Loucy (cell line): ENCODE measurements at regions not wholly inside any gene's neighbourhood (a gene's known extent, or its start where the extent isn't known, plus 50 kb on each side); places are given as distances from the start of the nearest gene placed in this dataset.

ENCODE experiments used
- H2AFZ ChIP-seq: fragments of 200-600 bp; sonication (generic); 2 replicates; pipeline ENCODE4 v1.6.0; 2016; ENCODE audit warnings: antibody characterized with exemption, mild to moderate bottlenecking, low read length, moderate library complexity
- H3F3A ChIP-seq: fragments of 200-600 bp; 2 replicates; pipeline ENCODE4 v1.6.0; 2016; ENCODE audit warnings: antibody characterized with exemption, low read depth, mild to moderate bottlenecking
- H3K27me3 ChIP-seq: fragments of 200-600 bp; sonication (generic); 2 replicates; pipeline ENCODE4 v1.6.1; 2014; ENCODE audit warnings: low read length, mild to moderate bottlenecking; ENCODE audit not compliant: insufficient read depth, poor library complexity, severe bottlenecking
- H3K36me3 ChIP-seq: fragments of 200-600 bp; sonication (generic); 2 replicates; pipeline ENCODE4 v1.6.1; 2016; ENCODE audit warnings: low read length; ENCODE audit not compliant: insufficient read depth
- H3K4me1 ChIP-seq: fragments of 200-600 bp; sonication (generic); 2 replicates; pipeline ENCODE4 v1.5.1; 2014; ENCODE audit warnings: low read length, mild to moderate bottlenecking; ENCODE audit not compliant: insufficient read depth, poor library complexity, severe bottlenecking
- H3K4me2 ChIP-seq: fragments of 200-600 bp; sonication (generic); 2 replicates; pipeline ENCODE4 v1.6.0; 2014; ENCODE audit warnings: antibody characterized with exemption, low read length, low read depth, mild to moderate bottlenecking; ENCODE audit not compliant: poor library complexity, severe bottlenecking
- H3K4me3 ChIP-seq: fragments of 200-600 bp; sonication (generic); 2 replicates; pipeline ENCODE4 v1.5.1; 2014; ENCODE audit warnings: low read length, mild to moderate bottlenecking, mixed read lengths; ENCODE audit not compliant: poor library complexity, severe bottlenecking
- H3K79me2 ChIP-seq: fragments of 200-600 bp; sonication (generic); 2 replicates; pipeline ENCODE4 v1.6.1; 2014; ENCODE audit warnings: low read length; ENCODE audit not compliant: insufficient read depth
- H3K9ac ChIP-seq: fragments of 200-600 bp; sonication (generic); 2 replicates; pipeline ENCODE4 v1.6.0; 2014; ENCODE audit warnings: mild to moderate bottlenecking, low read depth, low read length, moderate library complexity; ENCODE audit not compliant: poor library complexity, severe bottlenecking
- H3K9me2 ChIP-seq: fragments of 200-600 bp; sonication (generic); replicated peaks from 2 replicates; pipeline ENCODE4 v1.6.1; 2016; ENCODE audit warnings: low read depth, low read length, mixed read lengths
- H3K9me3 ChIP-seq: fragments of 200-600 bp; sonication (generic); 2 replicates; pipeline ENCODE4 v1.6.1; 2014; ENCODE audit warnings: mild to moderate bottlenecking, antibody characterized with exemption, low read length, low read depth; ENCODE audit not compliant: insufficient read depth
- H4K20me1 ChIP-seq: fragments of 200-600 bp; sonication (generic); 2 replicates; pipeline ENCODE4 v1.6.0; 2014; ENCODE audit warnings: antibody characterized with exemption, low read length, mild to moderate bottlenecking; ENCODE audit not compliant: insufficient read depth, poor library complexity, severe bottlenecking
- EZH2phosphoT487 ChIP-seq: fragments of 200-600 bp; IDR thresholded peaks from 2 replicates; pipeline ENCODE4 v1.6.1; 2018; ENCODE audit warnings: antibody characterized with exemption, mild to moderate bottlenecking, moderate library complexity, borderline replicate concordance
- TF ChIP-seq, protein P1 (sequence below): fragments of 200-600 bp; sonication (generic); conservative IDR thresholded peaks from 2 replicates; pipeline ENCODE4 v1.5.1; 2014; ENCODE audit warnings: mild to moderate bottlenecking, antibody characterized with exemption, low read length

DNA sequence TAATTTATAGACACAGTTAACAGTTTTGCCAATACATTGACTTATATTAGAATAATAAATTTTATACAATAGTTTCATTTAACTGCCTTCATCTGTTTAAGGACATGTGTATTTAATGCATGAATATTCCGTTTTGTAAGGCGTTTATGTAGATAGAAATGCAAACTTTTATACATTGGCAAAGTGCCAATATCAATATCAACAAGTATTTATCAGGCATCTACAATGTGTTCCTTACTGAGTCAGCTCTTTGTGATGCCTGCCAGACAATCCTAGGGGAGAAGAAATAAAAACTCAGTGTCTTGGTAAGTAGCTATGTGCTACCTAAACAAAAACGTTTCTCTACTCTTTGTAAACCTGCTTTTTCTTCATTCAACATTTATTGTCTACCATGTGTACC lies 1142.2 kb downstream of the C4orf33 start:
- no peaks in the 10 kb centered on the region for H3K9me3 ChIP-seq
- no peaks in the 10 kb centered on the region for H3K36me3 ChIP-seq
- H3K4me1 ChIP-seq = no peaks in the 10 kb centered on the region
- TF ChIP-seq EZH2phosphoT487 = no peak
- TF ChIP-seq, protein P1, sequence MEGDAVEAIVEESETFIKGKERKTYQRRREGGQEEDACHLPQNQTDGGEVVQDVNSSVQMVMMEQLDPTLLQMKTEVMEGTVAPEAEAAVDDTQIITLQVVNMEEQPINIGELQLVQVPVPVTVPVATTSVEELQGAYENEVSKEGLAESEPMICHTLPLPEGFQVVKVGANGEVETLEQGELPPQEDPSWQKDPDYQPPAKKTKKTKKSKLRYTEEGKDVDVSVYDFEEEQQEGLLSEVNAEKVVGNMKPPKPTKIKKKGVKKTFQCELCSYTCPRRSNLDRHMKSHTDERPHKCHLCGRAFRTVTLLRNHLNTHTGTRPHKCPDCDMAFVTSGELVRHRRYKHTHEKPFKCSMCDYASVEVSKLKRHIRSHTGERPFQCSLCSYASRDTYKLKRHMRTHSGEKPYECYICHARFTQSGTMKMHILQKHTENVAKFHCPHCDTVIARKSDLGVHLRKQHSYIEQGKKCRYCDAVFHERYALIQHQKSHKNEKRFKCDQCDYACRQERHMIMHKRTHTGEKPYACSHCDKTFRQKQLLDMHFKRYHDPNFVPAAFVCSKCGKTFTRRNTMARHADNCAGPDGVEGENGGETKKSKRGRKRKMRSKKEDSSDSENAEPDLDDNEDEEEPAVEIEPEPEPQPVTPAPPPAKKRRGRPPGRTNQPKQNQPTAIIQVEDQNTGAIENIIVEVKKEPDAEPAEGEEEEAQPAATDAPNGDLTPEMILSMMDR = no peak
- H3F3A ChIP-seq = no peaks in the 10 kb centered on the region
- H3K27me3 ChIP-seq = no peaks in the 10 kb centered on the region
- H3K9me2 ChIP-seq = no peaks in the 10 kb centered on the region
- no peaks in the 10 kb centered on the region for H4K20me1 ChIP-seq
- no peak overlapping the region for H3K4me2 ChIP-seq
- H3K9ac ChIP-seq = no peak overlapping the region
- no peaks in the 10 kb centered on the region for H3K79me2 ChIP-seq
- no peak overlapping the region for H2AFZ ChIP-seq
- no peak overlapping the region for H3K4me3 ChIP-seq

DNA sequence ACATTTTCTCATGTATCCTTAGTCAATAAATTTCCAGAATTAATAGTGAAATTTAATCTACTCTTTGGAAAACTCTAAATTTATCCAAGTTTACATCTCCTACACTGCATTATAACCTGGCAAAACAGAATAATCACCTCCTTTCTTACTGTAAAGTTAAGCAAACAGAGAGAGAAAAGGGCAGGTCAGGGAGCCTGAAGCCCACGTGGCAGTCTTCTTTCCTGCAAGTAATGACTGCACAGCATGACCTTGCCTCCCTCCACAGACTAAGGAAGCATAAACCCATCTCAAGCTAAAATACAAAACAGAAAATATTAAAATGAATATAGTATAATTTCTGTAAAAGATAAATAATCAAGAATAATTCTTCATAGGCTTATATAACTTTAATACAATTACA lies 1153.0 kb downstream of the C4orf33 start:
- H4K20me1 ChIP-seq = no peaks in the 10 kb centered on the region
- no peak overlapping the region for H3K9ac ChIP-seq
- H3K27me3 ChIP-seq = no peaks in the 10 kb centered on the region
- no peaks in the 10 kb centered on the region for H3K4me1 ChIP-seq
- TF ChIP-seq EZH2phosphoT487 = no peak
- TF ChIP-seq, protein P1 = no peak
- H2AFZ ChIP-seq = no peak overlapping the region
- no peaks in the 10 kb centered on the region for H3K9me2 ChIP-seq
- H3K4me3 ChIP-seq = no peak overlapping the region
- no peaks in the 10 kb centered on the region for H3K9me3 ChIP-seq
- H3K79me2 ChIP-seq = no peaks in the 10 kb centered on the region
- no peaks in the 10 kb centered on the region for H3F3A ChIP-seq
- H3K4me2 ChIP-seq = no peak overlapping the region
- H3K36me3 ChIP-seq = no peaks in the 10 kb centered on the region

DNA sequence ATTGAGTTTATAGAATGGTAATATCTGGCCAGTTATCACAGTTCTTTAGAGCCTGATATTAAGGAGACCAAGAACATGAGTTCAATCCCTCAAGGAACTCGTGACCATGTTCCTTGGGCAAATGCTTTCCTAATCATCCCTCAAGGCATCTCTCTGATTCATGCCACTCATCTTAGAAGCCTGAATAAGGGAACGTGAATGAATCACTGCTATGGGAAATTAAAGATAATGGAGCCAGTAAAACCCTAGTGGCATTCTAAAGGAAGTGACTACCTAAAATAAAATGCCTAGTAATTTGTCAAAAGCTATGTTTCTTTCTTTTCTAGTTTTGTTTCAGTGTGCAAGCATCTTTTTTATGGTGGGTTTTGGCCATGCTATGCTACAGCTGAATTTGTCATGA lies 1161.3 kb downstream of the C4orf33 start:
- H3K4me3 ChIP-seq = no peak overlapping the region
- H3K9me3 ChIP-seq = no peaks in the 10 kb centered on the region
- no peak overlapping the region for H3K4me2 ChIP-seq
- no peaks in the 10 kb centered on the region for H4K20me1 ChIP-seq
- no peak overlapping the region for H3K9ac ChIP-seq
- H3F3A ChIP-seq = no peaks in the 10 kb centered on the region
- no peaks in the 10 kb centered on the region for H3K27me3 ChIP-seq
- H3K36me3 ChIP-seq = no peaks in the 10 kb centered on the region
- TF ChIP-seq, protein P1 = no peak
- no peak for TF ChIP-seq EZH2phosphoT487
- no peak overlapping the region for H2AFZ ChIP-seq
- H3K79me2 ChIP-seq = no peaks in the 10 kb centered on the region
- no peaks in the 10 kb centered on the region for H3K4me1 ChIP-seq
- H3K9me2 ChIP-seq = no peaks in the 10 kb centered on the region
